ENCODE measurements at regions not wholly inside any gene's neighbourhood (a gene's known extent, or its start where the extent isn't known, plus 50 kb on each side); places are given as distances from the start of the nearest gene placed in this dataset.
A peak's percentile ranks its signal among the peaks of the same experiment; 100 is the strongest.

DNA sequence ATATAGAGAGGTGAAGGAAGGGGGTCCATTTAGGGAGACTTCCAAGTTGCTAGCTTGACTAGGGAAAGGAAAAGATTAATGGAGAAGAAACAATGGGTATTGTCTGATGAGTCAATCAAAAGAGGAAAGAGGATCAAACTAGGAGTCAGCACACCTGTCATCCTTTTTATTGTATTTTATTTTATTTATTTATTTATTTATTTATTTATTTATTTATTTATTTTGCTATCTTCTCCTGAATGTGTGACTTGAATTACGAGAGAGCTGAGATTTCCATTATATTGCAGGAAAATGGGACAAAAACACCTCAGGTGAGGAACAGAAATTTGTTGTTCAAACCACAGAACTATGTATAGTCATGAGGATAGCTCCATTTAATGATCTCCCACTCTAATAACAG lies 58.9 kb downstream of the NUDT11 start:
- no peak for DNase-seq (ENCODE audit: low spot score)

- DNase-seq (ENCODE audit: low spot score): peak; percentile 36
These were observed 61.3 kb downstream of the NUDT11 start for GRCh38 chrX:51435101-51435500.

DNA sequence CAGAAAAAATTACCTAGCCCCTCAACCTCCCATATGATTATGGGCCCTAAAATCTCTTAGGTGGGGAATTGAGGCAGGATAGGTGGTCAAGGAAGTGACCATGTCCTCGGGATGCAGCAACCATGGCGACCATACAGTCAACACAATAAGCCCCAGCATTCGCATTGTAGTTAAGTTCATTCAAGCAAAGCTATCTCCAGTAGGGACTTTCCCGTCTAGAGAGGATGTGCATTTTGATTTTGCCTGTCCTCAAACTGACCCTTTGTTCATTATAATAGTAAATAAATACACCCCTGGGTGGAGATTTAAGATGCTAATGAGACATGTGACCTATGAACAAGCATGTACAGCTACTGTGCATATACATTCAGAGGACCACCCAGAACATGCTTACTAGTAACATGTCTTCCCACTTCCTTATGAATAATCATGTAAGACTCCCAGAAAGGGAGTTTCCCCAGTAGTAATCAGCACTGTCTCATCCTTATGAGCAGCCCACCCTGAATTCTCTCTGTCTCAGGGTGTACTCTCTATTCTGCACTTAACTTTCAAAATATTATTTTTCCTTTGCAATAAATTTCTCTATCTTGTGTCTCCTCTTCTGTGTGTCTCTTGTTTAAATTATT lies 74.3 kb downstream of the NUDT11 start:
- DNase-seq (ENCODE audit: low spot score): no peak

DNA sequence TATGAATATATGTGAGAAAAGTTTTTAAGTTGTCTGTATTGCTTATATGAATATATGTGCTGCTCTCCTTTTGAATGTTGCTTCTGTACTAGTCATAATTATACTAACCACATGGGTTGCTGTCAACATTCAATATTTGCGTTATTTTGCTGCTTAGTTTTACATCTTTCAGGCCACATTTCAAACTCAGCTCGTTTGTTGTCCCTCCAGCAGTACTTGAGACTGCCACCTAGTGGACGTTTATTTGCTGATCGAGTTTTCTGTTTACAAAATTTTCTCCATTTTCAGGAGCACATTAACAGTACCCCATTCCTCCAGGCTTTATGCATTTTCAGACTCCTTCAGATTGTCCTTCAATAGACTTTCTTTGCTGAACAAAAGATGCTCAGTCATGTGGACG lies 75.8 kb downstream of the NUDT11 start:
- peak; percentile 26 for DNase-seq (ENCODE audit: low spot score)

DNA sequence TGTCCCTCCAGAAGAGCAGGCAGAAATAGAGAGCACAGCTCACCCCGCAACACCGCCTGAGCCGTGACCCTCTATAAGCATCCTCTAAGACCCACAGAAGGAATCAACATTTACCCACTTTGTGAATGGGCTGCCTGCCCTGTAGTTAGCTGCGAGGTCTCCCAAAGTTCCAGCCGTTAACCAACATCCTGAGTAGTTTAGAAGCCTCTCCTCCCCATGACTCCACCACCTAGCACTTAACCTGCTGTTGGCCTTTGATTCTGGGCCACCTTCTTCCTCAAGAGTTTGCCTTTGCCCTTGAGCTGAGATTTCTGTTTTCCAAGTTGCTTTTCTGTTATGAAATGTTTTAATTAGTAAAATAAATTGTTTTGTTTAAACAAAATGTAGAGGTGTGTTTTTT lies 75.8 kb downstream of the NUDT10 start:
- no peak for DNase-seq (ENCODE audit: low spot score)

DNA sequence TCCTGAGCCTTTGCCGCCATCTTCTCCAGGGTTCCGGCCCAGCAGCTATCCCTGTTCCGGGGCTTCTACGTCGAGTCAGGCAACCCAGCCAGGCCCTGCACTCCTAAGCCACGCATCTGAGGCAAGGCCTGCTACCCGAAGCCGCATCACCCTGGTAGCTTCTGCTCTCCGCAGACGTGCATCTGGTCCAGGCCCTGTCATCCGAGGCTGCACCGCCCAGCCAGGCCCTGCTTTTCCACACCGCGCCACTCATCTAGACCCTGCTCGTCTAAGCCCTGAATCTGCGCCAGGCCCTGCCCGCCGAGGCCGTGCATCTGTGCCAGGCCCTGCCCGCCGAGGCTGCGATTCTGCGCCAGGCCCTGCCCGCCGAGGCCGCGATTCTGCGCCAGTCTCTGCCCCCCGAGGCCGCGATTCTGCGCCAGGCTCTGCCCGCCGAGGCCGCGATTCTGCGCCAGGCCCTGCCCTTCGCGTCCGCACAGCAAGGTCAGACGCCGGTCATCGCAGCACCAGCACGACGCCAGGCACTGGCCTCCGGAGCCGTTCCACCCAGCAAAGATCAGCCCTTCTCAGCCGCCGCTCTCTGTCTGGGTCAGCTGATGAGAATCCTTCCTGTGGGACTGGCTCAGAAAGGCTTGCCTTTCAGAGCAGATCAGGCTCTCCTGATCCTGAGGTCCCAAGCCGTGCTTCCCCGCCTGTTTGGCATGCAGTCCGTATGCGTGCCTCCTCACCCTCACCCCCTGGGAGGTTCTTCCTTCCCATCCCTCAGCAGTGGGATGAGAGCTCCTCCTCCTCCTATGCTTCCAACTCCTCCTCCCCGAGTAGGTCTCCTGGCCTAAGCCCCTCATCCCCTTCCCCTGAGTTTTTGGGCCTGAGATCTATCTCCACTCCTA lies 75.1 kb downstream of the NUDT10 start:
- DNase-seq (ENCODE audit: low spot score): no peak

DNA sequence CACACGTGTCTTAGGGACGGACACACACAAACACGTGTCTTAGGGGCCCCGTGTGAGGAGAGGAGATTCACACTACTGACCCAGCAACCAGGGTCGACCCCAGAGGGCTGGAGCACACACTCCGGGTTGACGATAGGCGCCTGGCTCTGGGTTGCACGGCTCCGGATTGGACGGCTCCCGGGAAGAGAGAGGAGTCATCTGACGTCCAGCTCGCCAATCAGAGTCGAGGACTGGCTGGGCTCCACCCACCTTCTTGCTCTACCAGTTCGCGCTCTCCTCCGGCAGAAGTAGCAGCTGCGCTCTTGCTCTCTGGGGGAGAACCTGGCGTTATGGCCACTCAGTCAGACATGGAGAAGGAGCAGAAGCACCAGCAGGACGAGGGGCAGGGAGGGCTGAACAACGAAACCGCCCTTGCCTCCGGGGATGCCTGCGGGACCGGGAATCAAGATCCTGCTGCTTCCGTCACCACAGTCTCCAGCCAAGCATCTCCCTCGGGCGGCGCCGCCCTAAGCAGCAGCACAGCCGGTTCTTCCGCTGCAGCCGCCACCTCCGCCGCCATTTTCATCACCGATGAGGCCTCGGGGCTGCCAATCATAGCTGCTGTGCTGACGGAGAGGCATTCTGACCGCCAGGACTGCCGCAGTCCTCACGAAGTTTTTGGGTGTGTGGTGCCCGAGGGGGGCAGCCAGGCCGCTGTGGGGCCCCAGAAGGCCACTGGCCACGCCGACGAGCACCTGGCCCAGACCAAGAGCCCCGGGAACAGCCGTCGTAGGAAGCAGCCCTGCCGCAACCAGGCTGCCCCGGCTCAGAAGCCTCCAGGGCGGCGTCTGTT lies 74.3 kb downstream of the NUDT10 start:
- DNase-seq (ENCODE audit: low spot score): no peak

DNA sequence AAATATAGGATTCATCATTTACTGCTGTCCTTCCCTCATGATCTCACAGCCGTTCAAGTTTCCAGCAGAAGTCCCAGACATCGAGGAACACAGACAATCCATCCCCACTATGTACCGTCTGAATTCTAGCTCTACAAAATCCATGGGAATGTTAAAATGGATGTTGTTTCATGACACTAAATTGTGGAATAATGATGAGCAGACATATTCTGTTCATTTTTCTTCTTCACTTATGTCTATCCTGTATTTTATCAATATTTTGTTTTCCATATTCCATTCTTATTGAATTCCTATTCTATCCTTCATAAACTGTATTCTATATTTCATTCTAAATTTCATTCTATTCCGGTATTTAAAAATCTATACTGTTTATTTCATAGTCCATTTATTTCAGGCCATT lies 71.8 kb downstream of the NUDT10 start:
- no peak for DNase-seq (ENCODE audit: low spot score)

DNA sequence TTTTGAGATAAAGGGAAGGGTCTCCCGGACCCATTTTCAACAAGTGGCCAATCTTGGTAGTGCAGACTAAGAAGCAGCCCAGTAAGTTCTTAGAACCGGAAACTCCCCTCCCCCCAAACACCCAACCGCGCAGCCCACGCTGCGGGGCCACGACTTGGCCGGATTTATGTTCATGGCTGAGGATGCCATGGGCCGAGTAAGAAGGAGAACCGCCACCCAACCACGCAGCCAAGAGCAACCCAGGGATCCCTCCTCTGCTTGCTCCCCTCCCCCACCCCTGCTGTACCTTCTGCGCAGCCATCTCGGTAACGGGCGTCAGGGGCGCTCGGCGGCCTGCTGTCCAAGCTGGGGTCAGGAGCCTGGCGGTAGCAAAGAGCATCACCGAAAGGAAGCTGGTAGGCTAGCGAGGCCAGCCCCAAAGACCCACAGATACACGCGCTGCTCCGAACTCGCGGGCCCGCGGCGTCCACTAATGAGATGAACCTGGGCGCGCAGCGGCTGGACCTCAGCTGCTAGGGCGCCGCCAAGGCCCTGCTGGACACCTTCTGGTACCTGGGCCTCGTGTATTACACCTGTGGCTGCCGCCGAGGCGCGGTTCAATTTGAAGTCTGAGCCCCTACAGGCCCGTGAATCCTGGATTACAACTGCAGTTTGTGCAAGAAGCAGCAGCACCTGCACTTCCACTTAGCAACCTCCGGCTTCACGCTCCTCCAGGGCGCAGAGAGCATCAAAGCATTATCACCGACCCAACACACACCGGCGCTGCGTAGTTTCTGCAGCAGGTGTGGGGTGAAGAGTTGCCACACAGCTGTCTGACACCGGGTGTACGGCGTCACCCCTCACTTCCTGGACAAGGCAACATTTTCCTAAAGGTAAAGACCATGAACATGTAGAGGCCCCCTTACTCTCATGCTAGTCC lies 63.4 kb downstream of the NUDT10 start:
- DNase-seq (ENCODE audit: low spot score): peak; percentile 28

GRCh38 chrX:51395480-51395809 lies 62.8 kb downstream of the NUDT10 start:
- no peak for DNase-seq (ENCODE audit: low spot score)

All from umbilical cord (tissue), 1 donor.